HG02943 (cell line): ENCODE measurements at regions not wholly inside any gene's neighbourhood (a gene's known extent, or its start where the extent isn't known, plus 50 kb on each side); places are given as distances from the start of the nearest gene placed in this dataset.

Experiments
- ATAC-seq: cut with Tn5 transposase; IDR thresholded peaks from one replicate; pipeline ENCODE4 v1.9.1; 2021; ENCODE audit warnings: mild to moderate bottlenecking, low read depth, moderate library complexity; ENCODE audit not compliant: unreplicated experiment

DNA sequence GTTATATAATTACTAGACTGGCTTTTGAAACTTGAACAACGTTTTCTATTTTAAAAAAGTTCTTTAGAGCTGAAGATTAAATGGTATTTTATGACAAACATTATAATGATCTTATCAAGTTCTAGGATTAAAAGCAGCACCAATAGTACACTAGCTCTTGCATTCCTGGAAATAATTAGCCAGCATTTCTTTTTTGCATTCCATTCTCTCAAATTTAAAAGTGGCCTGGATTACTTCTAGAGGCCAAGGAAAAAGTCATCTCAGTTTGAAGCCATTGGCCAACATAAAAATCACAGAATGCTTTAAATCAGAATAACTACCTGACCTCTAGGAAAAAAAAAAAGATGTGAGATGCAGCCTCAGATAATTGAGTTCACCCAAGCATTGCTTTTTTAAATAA lies 1326.4 kb upstream of the SORCS1 start:
- no peak for ATAC-seq

DNA sequence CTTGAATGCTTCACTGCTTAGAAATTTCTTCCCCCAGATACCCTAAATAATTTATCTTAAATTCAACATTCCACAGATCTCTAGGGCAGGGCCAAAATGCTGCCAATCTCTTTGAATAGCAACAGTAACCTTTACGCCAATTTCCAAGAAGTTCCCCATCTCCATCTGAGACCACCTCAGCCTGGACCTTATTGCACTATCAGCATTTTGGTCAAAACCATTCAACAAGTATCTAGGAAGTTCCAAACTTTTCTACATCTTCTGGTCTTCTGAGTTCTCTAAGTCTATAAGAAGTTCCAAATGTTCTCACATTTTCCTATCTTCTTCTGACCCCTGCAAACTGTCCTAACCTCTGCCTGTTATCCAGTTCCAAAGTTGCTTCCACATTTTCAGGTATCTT lies 1306.9 kb upstream of the SORCS1 start:
- no peak for ATAC-seq

DNA sequence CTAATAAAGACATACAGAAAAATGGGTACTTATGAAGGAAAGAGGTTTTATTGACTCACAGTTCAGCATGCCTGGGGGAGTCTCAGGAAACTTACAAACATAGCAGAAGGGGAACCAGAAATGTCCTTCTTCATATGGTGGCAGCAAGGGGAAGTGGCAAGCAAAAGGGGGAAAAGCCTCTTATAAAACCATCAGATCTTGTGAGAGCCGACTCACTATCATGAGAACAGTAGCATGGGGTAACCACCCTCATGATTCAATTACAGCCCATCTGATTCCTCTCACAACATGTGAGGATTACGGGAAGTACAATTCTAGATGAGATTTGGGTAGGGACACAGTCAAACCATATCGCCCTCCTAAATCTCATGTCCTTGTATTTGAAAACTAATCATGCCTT lies 1305.4 kb upstream of the SORCS1 start:
- ATAC-seq = no peak

DNA sequence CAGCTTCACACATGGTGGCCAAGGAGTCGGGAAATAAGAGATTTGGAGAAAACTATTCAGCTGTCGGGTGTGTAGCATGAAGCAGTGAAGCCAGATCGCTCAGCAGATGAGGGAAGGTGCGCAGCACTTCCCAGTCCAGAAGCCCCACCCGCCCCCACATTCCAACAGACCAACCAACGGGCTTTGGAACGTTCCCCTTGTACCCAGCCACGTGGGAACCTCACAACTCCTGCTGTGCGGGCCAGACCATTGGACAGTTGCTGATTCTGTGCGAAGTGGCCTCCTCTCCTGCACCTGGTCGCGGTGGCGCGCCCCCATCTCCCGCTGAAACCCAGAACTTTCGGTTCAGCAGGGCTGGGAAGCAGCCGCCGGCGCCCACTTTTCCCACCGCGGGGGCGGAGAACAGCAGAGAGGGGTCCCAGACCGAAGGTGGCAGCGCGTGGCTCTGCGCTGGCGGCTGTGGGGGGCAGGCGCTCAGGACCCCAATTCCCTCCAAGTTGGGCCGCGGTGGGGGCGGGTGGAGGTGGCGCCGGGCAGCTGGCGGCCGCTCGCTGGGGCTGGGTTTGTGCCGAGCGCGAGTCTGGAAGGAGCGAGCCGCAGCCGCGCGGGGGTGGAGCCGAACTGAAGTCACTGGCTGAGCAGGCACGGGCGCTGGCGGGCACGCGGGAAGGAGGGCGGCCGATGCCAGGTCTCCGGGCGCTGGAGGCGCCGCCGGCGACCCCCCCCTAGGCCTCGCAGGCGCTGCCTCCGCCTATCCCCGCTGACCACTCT lies 1301.5 kb upstream of the SORCS1 start:
- ATAC-seq = no peak

DNA sequence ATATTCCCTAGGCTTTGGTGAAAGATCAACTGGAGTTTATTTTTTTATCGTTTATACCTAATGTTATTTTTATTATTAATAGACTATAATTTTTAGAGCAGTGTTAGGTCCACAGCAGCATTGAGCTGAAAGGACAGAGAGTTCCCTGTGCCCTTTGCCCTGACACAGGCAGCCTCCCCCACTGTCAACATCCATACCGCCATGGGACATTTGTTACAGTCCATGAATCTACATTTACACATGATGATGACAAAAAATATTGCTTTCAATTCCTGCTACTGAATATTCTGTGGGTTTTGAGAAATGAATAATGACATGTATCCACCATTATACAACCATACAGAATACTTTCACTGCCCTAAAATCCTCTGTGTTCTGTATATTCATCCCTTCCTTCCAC lies 1297.5 kb upstream of the SORCS1 start:
- ATAC-seq = no peak

DNA sequence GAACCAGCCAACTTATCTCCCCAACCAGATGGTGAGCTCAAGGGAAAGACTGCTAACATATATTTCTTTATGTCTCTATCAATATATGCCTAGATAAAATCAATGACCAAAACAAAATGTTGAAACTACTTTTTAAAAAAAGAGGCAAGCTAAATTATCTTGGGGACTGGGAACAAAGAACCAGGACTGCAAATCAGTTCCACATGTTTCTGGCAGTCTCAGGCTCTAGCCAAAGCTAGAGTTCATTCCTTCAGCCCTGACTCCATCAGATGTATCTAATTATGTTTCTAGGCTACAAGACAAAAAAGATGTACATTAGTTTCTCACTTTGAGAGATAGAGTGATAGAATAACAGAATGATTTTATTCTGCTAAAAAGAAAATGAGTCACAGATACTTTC lies 1290.3 kb upstream of the SORCS1 start:
- no peak for ATAC-seq

DNA sequence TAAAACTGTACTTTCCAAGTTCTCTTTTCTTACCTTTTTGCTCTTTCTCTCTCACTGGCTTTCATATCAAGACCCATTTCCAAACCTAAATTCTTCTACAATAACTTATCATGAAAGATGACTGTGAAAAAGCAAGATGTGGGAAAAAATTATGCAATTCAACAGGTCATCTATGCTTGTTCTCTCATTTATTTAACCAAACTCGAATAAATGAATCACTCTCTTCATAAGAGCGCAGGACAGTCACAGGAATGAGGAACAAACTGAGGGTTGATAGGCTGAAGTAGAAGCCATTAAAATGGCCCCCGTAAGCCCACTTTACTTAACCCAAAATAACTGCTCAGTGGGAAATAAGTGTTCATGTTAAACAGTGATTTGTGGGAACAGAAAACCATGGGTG lies 1289.7 kb upstream of the SORCS1 start:
- no peak for ATAC-seq

DNA sequence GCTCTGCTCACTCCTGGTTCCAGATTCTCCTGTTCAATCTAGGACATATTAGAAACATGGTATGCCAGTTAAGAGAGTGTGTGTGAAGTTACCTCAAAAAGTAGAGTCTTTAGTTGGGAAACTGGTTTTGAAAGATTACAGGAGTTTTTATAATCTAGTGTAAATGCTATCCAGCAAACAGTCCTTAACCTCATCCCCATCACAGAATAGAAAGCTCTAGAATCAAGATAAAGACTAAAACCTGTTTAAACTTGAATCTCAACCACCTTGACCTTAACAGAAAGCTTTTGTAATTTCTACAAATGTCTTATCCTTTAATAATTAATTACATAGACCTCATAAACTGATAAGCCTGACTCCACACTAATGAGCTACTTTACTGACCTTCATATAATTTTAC lies 1288.7 kb upstream of the SORCS1 start:
- ATAC-seq = no peak

DNA sequence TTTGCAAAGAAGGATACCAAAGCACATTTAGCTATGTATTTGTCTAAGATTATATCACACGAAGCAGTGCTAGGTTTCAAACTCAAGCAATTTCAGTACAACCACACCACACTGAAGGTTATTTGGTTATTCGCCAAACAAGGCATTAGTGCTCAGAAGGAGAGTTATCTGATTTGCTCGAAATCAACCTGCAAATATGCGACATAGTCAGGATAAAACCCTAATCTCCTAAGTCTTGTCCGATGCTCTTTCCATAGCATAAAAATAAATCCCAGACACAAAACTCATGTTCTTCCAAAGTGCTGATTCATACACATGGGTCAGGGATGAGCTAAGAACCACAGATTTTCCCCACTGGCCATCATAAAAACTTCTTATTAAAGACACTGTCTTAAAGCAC lies 1288.0 kb upstream of the SORCS1 start:
- ATAC-seq = no peak

DNA sequence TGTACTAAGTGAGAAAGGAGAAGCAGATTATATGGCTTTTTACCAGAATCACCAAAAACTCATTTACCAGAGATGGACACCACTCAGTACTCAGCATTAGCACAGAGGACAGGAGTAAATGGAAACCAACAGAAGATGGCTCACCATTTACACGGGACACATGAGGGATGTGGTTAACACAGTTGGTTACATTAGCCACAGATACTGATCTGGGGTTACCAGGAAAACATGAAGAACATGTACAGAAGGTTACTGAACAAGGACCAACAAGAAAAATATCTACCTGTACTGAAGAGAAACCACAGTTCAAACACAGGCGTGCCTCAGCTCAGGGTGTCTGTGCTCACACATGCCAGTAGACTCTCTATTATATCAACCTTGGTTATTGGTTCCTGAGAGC lies 1285.8 kb upstream of the SORCS1 start:
- ATAC-seq = no peak

DNA sequence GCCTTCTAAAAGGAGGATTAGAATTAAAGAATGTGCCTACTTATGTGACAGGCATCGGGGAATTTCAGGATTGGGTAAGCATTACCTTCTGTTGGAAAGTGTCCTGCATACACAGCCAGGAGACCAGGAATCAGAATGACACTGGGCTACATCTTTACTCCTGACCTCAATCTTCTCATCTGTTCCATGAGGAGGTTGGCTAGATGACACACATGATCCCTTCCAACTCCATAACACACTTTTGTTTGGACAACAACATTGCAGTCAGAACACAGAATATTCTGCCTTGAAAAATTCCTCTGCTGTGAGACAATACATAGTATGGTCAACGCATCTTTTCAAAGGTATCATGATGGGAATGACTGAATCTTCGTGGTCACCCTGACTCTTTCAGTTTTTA lies 1281.2 kb upstream of the SORCS1 start:
- ATAC-seq = no peak

DNA sequence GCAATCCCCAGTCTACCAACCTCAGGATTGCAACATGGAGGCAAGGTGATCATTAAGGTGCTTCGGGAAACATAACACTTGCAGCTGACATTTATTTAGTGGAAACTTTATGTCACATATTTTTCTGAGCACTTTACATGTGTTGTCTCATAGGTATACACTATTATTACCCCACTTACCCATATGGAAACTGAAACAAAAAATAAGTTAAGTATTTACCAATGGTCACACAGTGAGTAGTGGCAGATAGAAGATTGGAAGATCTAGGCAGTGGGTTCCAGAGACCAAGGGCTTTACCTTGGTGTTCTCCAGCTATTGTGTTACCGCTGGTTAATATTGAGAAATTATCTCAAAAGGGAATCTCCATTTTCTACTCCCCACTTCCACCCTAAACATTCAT lies 1279.1 kb upstream of the SORCS1 start:
- ATAC-seq = peak; percentile 95

DNA sequence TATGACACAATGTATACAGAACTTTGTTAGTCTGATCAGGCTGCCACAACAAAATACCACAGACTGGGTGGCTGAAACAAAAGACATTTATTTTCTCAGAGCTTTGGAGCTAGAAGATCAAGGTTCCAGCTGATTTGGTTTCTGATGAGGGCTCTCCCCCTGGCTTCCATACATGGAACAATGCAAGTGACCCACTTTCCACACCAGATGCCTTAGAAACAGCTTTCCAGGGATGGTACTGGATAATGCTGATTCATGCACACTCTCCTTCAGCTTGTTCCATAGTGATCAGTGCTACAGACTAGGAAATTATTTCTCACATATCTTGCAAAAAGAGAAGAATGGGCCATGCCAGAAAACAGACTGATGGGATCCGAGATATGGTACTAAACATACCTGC lies 1274.9 kb upstream of the SORCS1 start:
- ATAC-seq = no peak

DNA sequence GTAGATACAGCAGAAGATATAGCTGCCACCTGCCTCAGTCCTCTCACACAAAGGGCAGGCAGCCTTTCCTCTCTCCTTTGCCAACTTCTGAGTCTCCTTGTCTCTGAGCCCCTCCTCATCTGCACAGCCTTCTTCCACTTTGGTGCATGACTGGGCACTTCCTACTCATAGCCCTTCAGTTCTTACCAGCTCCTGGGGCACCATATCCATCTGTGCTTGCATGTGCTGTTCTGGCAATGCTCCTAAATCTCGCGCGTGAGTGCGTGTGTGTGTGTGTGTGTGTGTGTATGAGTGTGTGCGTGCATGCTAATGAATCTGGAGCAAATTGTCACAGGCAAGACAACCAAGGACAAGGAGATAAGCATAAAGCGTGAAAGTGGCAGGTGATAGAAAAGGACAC lies 1271.6 kb upstream of the SORCS1 start:
- no peak for ATAC-seq

DNA sequence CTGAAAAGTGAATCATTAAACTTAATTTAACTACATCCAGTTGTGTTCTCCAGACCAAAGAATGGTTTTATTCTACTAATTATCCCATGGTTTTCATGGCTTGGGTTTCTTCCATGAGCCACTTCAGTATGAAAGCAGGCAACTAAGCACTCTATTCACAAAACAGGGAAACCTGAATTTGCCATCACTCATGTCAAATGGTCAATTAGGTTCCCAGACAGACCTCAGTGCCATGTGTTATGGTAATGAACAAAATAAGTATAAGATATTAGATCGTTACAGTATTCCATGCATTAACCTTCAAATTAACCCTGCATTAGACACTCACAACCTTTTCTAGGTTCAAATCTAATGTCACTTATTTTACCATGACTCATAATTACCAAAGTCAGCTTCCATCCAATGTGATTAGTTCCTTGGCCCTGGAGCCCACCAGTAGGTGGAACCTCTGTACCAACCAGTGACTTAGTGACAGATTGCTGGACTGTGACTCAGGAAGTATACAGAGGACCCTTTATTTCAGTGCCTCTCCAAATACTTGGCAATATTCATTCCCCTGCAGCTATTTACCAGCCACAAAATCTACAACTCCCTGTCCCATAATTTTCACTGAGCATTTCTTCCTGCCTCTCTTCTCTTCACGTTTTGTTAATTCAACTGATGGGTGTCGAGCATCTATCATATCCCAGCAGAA lies 1270.2 kb upstream of the SORCS1 start:
- ATAC-seq = no peak

DNA sequence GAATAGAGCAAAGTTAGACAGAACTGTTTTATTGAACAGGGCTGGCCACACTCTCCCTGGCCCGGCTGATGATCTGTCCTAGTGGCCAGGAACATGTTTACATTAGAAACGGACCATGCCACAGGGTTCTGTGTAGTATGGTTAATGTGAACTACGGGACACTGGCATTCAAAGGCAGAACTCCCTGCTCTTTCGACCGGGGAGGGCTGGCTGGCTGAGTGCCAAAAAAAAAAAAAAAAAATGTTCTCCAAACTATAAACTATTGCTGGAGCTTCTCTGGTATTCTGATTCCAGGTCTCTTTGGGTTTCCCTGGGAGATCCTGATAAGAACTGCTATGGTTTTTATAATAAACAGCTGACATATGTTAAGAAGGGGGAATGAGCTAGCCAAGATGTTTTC lies 1262.6 kb upstream of the SORCS1 start:
- no peak for ATAC-seq

DNA sequence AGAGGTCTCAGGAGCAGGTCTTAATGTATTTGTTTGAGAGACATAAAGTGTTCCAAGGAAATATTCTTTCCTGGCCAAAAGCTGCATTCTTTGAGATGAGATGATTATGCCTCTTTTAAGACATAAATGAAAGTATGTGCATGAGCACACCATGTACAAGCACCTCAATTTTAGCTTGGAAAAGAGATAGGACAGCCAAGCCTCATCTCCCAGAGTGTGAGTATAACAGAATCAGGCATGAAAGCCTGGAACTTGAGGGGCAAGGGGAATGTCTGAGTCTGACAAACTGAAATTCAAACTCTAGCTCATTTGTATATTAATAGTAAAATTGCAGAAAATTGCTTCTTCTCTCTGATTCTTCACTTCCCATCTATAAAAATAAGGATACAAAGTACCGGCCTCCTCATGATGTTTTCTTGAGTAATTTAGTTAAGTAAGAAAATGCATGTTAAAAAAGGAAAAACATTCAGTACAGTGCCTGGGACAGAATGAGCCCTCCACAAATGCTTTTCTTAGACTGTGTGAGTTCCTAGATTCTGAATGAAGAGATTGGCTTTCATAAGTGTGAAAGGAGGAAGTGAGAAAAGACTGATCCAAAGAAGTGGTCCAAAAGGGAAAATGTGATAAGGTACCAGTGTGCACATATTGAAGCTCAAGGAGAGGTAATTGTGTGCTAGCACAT lies 1260.9 kb upstream of the SORCS1 start:
- no peak for ATAC-seq

DNA sequence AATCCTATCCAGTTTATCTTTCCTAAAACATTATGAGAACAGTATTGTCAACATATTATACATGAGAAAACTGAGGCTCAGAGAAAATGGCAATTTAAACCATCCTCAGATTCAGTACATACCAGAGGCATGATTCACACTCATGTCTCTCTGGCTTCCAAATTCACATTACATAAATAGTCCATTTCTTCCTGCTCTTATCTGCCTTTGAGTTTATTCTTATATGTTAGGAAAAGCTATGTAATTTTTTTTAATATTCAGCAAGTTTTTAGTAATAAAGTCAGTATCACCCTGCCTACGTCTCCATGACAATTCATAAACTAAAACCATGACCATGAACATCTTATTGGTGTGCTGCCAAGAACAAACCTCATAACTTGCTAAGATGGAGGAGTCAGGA lies 1260.2 kb upstream of the SORCS1 start:
- ATAC-seq = no peak

DNA sequence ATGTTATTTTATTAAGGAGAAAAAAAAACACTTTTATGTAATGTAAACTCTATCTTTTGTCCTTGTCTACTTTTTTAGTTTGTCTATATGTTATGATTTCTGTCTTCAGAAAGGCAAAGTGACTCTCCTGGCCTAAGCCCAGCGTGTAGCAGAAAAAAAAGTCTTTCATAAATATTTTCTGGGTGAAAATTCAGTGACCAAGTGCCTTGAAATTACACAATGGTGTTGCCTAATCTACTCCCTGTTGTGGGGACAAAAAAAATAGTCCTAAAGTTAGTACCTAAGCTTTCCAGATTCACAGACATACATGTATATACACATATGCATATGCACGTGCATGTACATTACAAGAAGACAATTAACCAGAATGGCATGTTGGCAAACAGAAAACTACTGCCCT lies 1257.8 kb upstream of the SORCS1 start:
- ATAC-seq = no peak

DNA sequence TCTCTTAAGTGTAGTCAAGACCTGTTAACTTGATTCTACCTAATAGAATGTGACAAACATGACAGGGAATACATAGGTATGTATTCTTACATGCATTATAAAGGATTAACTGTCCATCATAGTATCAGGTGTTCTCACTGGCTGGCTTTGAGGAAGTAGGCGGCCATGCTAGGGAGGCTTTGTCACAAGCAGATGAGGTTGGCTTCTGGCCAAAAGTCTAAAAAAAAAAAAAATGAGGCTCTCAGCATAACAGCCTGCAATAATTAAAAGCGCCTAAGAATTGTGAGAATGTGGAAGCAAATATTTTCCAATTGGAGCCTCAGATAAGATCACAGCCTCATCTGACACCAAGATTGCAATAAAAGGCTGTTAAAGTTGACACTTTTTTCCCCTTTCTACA lies 1256.8 kb upstream of the SORCS1 start:
- ATAC-seq = no peak

DNA sequence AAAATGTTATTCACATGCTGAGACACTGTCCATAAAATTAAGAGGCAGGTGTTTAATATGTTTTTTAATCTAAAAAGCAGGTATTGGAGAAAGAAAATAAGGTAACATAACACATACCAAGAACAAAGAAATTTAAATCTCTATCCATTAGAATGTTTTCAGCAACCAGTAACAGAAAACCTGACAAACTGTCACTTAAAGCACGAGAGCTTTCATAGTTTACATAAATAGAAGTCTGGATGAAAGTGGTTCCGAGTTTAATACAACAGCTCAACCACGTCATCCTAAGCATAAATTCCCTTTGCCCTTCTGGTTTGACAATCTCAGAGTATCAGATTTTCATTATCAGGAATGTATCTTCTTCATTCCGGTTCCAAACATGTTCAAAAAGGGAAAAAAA lies 1249.4 kb upstream of the SORCS1 start:
- ATAC-seq = no peak

DNA sequence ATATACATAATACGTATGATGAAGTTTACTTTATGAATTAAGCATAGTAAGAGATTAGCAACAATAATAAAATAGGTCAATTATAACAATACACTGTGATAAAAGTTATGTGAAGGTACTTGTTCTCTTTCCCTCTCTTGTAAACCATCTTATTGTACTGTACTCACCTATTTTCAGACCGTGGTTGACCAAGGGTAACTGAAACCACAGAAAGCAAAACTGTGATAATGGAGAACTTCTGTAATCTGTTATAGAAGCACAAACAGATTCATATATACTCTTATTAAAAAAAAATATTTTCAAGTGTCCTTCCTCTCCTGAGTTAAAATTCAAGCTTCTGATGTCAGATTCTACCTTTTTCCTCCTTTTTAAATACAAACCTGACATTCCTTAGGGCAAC lies 1247.8 kb upstream of the SORCS1 start:
- no peak for ATAC-seq
